ENCODE measurements at regions not wholly inside any gene's neighbourhood (a gene's known extent, or its start where the extent isn't known, plus 50 kb on each side); places are given as distances from the start of the nearest gene placed in this dataset.

- no peak overlapping the region for H3K4me2 ChIP-seq (ENCODE audit: low read depth, low read length)
- H2AFZ ChIP-seq (ENCODE audit: low read length) = no peak overlapping the region
- CTCF ChIA-PET (ENCODE audit: low intra/inter-chr PET ratio, low total read pairs) = no interaction called here
- no peaks in the 10 kb centered on the region for H3K79me2 ChIP-seq (ENCODE audit: insufficient read depth, low read length)
- 0 out of 2 replicates have a peak, but pooled peaks cover 8% of the 10 kb centered on the region for H3K4me1 ChIP-seq (ENCODE audit: insufficient read depth, low read length)
- no peak overlapping the region for H3K27ac ChIP-seq (ENCODE audit: extremely low read length, insufficient read depth, low read length)
- no TSS peak for BruUV-seq (replicated peaks)
- H3K27me3 ChIP-seq (ENCODE audit: control insufficient read depth in 1 of 2, insufficient read depth in 2 of 2, low read length in 2 of 2) = no peaks in the 10 kb centered on the region; a peak in 1 of 5 replicates
- FAIRE-seq = no peak
- no peaks in the 10 kb centered on the region for H4K20me1 ChIP-seq (ENCODE audit: insufficient read depth, low read length)
- ATAC-seq = no peak
- H3K4me3 ChIP-seq (replicated peaks in 1 of 3; ENCODE audit: insufficient read depth in 1 of 3, low read depth in 2 of 3, low read length in 3 of 3) = no peak overlapping the region
- no peak for DNase-seq (ENCODE audit: low spot score)
- intact Hi-C loops (cut with micrococcal nuclease; ENCODE audit: unreplicated experiment) (no loop called here), in situ Hi-C loops (cut with HindIII; ENCODE audit: extremely low pct_ligation_motif_present, low pct_unique_long_range_greater_than_20kb) (no loop called here)
- H3K36me3 ChIP-seq (replicated peaks in 1 of 2; ENCODE audit: control insufficient read depth in 1 of 2, insufficient read depth in 2 of 2, low read length in 2 of 2) = no peaks in the 10 kb centered on the region
- 0% methylated on average over 3 of the region's 4 CpGs for WGBS (ENCODE audit: low lambda C conversion rate)
- TF ChIP-seq ZFP41 (CRISPR knock-in tag; IDR thresholded peaks at IDR 0.05; ENCODE audit: borderline replicate concordance) = no peak
- no peak for TF ChIP-seq HIVEP1 (CRISPR knock-in tag; IDR thresholded peaks at IDR 0.05)
- TF ChIP-seq ZMYM4 (CRISPR knock-in tag; IDR thresholded peaks at IDR 0.05) = no peak
- H3K9ac ChIP-seq (ENCODE audit: insufficient read depth, low read depth, low read length) = no peak overlapping the region
- H3K9me3 ChIP-seq (ENCODE audit: low read length) = no peaks in the 10 kb centered on the region
- POLR2A ChIA-PET = no interaction called here
These were observed 174.4 kb upstream of the ATP6AP2 start for GRCh38 chrX:40406330-40406859.

DNA sequence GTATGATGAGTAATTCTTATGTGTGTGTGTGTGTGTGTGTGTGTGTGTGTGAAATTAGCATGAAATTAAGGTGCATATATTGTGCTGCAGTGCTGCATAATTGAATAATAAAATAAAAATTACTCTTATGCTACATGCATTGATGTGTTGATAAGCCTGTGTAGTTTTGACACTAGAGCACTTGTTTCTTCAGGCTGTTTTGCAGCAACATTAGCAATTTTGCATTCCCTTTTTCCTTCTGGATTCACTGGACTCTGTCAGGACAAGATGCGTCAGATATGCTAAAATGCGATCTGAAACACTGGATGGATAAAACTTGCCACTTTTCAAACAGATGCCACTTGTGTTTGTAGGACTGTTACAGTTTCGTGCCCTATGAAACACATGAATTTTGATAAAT lies 175.4 kb upstream of the ATP6AP2 start:
- Histone ChIP-seq H3K27me3 (ENCODE audit: control insufficient read depth in 1 of 2, insufficient read depth in 2 of 2, low read length in 2 of 2) (no peaks in the 10 kb centered on the region; a peak in 1 of 5 replicates), H3K4me1 (ENCODE audit: insufficient read depth, low read length) (0 out of 2 replicates have a peak, but pooled peaks cover 8% of the 10 kb centered on the region), H3K27ac (ENCODE audit: extremely low read length, insufficient read depth, low read length) (no peak overlapping the region), H3K9me3 (ENCODE audit: low read length) (no peaks in the 10 kb centered on the region), H3K4me2 (ENCODE audit: low read depth, low read length) (no peak overlapping the region), H4K20me1 (ENCODE audit: insufficient read depth, low read length) (no peaks in the 10 kb centered on the region), H2AFZ (ENCODE audit: low read length) (no peak overlapping the region), H3K79me2 (ENCODE audit: insufficient read depth, low read length) (no peaks in the 10 kb centered on the region), H3K4me3 (replicated peaks in 1 of 3; ENCODE audit: insufficient read depth in 1 of 3, low read depth in 2 of 3, low read length in 3 of 3) (no peak overlapping the region), H3K36me3 (replicated peaks in 1 of 2; ENCODE audit: control insufficient read depth in 1 of 2, insufficient read depth in 2 of 2, low read length in 2 of 2) (no peaks in the 10 kb centered on the region), H3K9ac (ENCODE audit: insufficient read depth, low read depth, low read length) (no peak overlapping the region)
- in situ Hi-C loops (cut with HindIII; ENCODE audit: extremely low pct_ligation_motif_present, low pct_unique_long_range_greater_than_20kb) = no loop called here
- TF ChIP-seq ZNF792 (CRISPR knock-in tag; IDR thresholded peaks at IDR 0.05) (no peak), POLR2A (IDR thresholded peaks at IDR 0.05; ENCODE audit: insufficient read depth in 1 of 2, low read depth in 2 of 2, low read length in 2 of 2) (no peak), HIVEP1 (CRISPR knock-in tag; IDR thresholded peaks at IDR 0.05) (no peak), ZFY (CRISPR knock-in tag; IDR thresholded peaks at IDR 0.05) (no peak), SMC3 (IDR thresholded peaks at IDR 0.05; ENCODE audit: low read length) (no peak), SRSF4 (IDR thresholded peaks at IDR 0.05; ENCODE audit: low read depth, low read length, poor library complexity, severe bottlenecking) (no peak), NFKB2 (CRISPR knock-in tag; IDR thresholded peaks at IDR 0.05; ENCODE audit: borderline replicate concordance) (no peak), SP2 (CRISPR knock-in tag; IDR thresholded peaks at IDR 0.05) (no peak), SALL1 (CRISPR knock-in tag; IDR thresholded peaks at IDR 0.05) (no peak), JUN (CRISPR knock-in tag; IDR thresholded peaks at IDR 0.05) (no peak)
- TF ChIP-seq, protein P1, sequence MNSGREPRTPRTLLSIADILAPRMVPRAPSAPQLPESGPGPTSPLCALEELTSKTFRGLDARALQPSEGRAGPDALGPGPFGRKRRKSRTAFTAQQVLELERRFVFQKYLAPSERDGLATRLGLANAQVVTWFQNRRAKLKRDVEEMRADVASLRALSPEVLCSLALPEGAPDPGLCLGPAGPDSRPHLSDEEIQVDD (CRISPR knock-in tag; IDR thresholded peaks at IDR 0.05; ENCODE audit: borderline replicate concordance) = no peak
- TF ChIP-seq, protein P2, sequence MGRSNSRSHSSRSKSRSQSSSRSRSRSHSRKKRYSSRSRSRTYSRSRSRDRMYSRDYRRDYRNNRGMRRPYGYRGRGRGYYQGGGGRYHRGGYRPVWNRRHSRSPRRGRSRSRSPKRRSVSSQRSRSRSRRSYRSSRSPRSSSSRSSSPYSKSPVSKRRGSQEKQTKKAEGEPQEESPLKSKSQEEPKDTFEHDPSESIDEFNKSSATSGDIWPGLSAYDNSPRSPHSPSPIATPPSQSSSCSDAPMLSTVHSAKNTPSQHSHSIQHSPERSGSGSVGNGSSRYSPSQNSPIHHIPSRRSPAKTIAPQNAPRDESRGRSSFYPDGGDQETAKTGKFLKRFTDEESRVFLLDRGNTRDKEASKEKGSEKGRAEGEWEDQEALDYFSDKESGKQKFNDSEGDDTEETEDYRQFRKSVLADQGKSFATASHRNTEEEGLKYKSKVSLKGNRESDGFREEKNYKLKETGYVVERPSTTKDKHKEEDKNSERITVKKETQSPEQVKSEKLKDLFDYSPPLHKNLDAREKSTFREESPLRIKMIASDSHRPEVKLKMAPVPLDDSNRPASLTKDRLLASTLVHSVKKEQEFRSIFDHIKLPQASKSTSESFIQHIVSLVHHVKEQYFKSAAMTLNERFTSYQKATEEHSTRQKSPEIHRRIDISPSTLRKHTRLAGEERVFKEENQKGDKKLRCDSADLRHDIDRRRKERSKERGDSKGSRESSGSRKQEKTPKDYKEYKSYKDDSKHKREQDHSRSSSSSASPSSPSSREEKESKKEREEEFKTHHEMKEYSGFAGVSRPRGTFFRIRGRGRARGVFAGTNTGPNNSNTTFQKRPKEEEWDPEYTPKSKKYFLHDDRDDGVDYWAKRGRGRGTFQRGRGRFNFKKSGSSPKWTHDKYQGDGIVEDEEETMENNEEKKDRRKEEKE (IDR thresholded peaks at IDR 0.05) = no peak
- 57% methylated on average over 3 of the region's 3 CpGs for WGBS (ENCODE audit: low lambda C conversion rate)
- CTCF ChIA-PET (ENCODE audit: low intra/inter-chr PET ratio, low total read pairs) = no interaction called here
- BruUV-seq (replicated peaks) = no TSS peak
- no peak for ATAC-seq
- no peak for DNase-seq (ENCODE audit: low spot score)
- POLR2A ChIA-PET = no interaction called here
- intact Hi-C loops (cut with micrococcal nuclease; ENCODE audit: unreplicated experiment) = no loop called here
- FAIRE-seq = no peak

Data from HepG2 (cell line).